Fibroblast of the aortic adventitia (primary cell): ENCODE measurements at regions not wholly inside any gene's neighbourhood (a gene's known extent, or its start where the extent isn't known, plus 50 kb on each side); places are given as distances from the start of the nearest gene placed in this dataset.

ENCODE experiments used
- DNase-seq: peaks from one replicate; pipeline ENCODE4 v3.0.0-alpha.2; 2010; ENCODE audit warnings: low read depth
- H3K4me3 ChIP-seq: 2 replicates; pipeline ENCODE4 v1.5.1; 2011; ENCODE audit warnings: low read depth, mild to moderate bottlenecking, control low read depth, low read length, moderate library complexity
- TF ChIP-seq, protein P1 (sequence below): IDR thresholded peaks from 2 replicates; pipeline ENCODE4 v1.5.1; 2011; ENCODE audit warnings: mild to moderate bottlenecking, low read length, control low read depth, inconsistent platforms; ENCODE audit not compliant: insufficient read depth

DNA sequence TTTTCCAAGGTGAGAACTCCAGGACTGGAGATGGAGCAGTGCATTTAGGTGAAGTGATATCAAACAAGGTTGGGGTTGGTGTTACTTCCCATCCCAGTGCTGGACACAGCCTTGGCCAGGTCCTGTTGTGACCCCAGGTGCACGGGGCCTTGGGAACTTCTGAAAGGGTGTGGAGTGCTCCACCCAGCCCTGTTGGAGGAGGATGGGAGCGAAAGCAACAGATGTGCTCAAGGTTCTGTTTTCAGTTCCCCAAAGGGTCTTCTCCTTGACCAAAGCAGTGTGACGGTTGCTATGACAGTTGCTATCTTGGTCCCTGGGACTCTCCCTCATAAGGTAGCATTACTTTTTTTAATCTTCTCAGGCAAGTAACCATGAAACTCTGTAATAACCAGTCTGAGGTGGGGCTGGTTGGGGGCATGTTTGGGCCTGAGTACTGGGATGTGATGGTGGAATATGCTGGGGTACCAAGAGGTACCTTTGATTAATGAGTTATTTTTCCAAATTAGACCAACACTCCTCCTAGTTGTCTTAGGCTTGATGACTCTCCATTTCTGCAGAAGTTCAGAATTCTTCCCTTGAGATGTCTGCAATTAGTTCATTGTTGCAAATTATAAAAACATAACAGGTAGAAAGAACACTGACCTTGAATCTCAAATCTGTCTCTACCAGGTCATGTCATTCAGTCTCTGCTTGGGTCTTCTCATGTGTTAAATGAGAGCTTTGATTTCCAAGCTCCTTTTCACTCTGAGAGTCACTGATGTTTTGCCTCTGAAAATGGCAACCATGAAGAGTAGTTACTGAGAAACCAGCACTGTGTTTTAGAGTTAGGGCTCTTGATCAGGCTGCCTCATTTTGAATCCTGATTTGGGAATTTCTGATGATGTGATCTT lies 154.5 kb downstream of the RPIA start:
- no peak overlapping the region for H3K4me3 ChIP-seq
- TF ChIP-seq, protein P1, sequence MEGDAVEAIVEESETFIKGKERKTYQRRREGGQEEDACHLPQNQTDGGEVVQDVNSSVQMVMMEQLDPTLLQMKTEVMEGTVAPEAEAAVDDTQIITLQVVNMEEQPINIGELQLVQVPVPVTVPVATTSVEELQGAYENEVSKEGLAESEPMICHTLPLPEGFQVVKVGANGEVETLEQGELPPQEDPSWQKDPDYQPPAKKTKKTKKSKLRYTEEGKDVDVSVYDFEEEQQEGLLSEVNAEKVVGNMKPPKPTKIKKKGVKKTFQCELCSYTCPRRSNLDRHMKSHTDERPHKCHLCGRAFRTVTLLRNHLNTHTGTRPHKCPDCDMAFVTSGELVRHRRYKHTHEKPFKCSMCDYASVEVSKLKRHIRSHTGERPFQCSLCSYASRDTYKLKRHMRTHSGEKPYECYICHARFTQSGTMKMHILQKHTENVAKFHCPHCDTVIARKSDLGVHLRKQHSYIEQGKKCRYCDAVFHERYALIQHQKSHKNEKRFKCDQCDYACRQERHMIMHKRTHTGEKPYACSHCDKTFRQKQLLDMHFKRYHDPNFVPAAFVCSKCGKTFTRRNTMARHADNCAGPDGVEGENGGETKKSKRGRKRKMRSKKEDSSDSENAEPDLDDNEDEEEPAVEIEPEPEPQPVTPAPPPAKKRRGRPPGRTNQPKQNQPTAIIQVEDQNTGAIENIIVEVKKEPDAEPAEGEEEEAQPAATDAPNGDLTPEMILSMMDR = no peak

DNA sequence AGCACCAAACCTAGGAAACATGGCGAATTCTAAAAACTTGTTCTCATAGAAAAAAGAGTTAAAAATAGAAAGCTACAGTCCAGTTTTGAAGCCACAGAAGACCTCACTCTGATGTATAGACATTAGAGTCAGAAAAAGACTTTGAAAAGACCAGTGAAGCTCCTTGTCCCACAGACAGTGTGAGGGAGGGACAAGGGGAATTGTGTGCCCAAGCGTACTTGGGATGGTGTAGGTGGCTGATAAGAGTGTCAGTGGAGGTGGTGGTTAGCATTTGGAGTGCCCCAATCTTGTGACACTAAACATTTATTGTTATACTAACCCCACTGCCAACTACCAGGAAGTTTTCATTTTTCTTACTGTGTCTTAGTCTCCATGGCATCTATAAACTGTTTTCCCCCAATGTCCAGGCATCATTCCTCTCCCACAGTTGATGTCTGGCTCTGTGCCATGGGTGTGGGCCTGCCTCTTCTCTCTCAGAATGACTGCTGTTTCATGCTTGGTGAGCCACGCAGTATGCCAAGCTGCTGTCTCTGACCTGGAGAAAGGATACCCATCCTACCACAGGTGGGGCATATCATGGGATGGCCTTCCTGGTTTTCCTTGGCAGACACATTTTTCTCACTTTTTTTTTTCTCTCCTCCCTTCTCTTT lies 161.4 kb downstream of the RPIA start:
- no peak for DNase-seq
- no peak overlapping the region for H3K4me3 ChIP-seq
- TF ChIP-seq, protein P1 = no peak

More for the DNA sequence above, 154.5 kb downstream of the RPIA start:
- no peak for DNase-seq

DNA sequence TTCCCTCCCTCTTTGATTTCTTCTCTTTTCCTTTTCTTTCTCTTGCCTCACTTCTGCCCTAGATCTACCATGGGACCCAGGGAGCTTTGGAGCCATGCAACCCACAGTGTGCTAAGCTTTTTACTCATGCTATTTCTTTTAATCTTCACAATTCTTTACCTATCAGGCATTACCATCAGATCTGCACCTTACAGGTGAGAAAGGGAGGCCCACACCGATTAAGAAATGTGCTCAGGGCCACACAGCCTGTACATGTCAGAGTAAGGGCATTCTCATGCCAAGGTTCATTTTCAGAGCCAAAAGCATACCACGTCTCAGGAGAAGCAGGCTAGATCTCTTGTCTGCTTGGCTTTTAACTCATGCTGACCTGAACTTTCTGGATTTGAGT lies 161.9 kb downstream of the RPIA start:
- H3K4me3 ChIP-seq = no peak overlapping the region
- TF ChIP-seq, protein P1 = no peak
- no peak for DNase-seq

DNA sequence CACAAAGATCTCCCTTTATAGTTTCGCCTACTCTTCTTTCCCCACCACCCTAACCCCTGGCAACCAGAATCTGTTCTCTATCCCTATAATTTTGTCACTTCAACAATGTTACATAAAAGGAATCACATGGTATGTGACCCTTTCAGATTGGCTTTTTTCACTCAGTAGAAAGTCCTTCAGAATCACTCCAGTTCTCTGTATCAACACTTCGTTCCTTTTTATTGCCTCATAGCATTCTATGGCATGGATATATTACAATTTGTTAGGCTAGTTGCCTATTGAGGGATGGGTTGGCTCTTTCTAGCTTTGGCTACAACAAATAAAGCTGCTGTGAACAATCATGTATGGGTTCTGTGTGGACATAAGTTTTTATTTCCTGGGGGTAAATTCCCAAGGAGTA lies 163.1 kb downstream of the RPIA start:
- DNase-seq = no peak
- TF ChIP-seq, protein P1 = no peak
- no peak overlapping the region for H3K4me3 ChIP-seq

DNA sequence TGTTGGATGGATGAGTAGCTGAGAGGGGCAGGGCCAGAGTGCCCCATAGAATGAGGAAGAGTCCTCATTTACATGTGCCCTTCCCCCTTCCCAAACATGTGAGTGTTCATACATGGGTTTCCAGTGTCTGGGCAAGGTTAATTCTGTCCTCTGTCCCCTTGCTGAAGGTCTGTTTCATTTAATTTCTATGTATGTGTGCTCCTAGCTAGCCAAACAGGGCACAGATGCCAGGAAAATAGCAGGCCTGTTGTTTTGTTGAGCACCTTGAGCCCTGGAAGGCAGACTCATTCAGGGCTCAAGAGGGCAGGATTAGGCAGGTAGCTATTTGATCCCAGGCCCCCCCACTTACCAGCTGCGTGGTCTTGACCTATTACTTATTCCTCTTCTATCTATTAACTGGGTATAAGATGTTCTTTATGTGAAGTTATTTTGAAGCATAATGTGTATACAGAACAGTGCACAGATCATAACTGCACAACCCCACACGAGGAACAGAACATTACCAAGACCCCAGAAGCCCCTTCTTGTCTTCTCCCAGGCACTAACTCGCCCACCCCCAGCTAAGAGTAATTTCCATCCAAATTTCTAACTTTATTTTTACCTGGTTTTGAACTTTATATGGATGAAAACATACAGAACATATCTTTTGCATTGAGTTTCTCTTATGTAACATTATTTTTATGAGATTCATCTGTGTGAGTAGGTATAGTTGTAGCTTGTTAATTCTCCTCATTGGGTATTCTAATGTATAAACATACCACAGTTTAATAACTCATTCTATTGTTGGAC lies 164.3 kb downstream of the RPIA start:
- TF ChIP-seq, protein P1 = no peak
- no peak for DNase-seq
- H3K4me3 ChIP-seq = no peak overlapping the region

DNA sequence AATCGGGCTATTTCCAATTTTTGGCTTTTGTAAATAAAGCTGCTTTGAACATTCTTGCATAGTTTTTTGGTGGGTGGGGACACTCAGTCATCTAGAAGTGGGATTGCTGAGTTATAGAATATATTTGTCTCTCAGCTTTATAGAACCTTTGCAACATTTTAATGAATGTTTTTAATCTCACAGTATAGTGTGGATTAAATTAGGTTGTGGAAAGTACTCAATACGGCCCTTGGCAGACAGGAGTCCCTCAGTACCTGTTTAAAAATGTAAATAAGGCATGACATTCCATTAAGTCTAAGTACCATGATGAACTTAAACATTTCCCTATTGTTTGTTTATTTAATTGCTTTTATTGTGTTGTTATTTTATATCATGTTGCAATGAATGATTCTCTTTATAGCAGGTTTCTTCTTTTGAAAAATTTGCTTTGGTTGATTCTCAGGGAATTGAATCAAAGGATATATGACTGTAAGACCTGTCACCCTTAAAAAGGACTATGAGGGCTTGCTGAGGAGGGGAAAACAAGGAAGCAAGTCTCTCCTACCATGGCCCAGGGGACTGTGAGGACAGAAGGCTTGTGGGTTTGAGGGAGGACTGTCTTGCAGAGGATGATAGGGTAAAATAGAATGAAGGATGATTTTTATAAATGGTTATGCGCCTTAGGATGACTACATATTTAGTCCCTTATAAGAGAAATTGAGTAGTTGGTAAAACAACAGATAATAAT lies 165.1 kb downstream of the RPIA start:
- no peak for DNase-seq
- no peak overlapping the region for H3K4me3 ChIP-seq
- TF ChIP-seq, protein P1 = no peak
